Fibroblast of pulmonary artery (primary cell): ENCODE measurements at regions not wholly inside any gene's neighbourhood (a gene's known extent, or its start where the extent isn't known, plus 50 kb on each side); places are given as distances from the start of the nearest gene placed in this dataset.
A peak's percentile ranks its signal among the peaks of the same experiment; 100 is the strongest.
"Not testable (repeated sequence)": the region's sequence is repeated elsewhere in the genome, so short reads cannot be mapped to it uniquely, and the experiment has no call there.

Source experiments
- DNase-seq: peaks from one replicate; pipeline ENCODE4 v3.0.0-alpha.2; 2010; ENCODE audit warnings: low read depth
- H3K4me3 ChIP-seq: replicated peaks from 2 replicates; pipeline ENCODE4 v1.5.1; 2011; ENCODE audit warnings: low read depth, mild to moderate bottlenecking, control low read depth, low read length, moderate library complexity
- TF ChIP-seq, protein P1 (sequence below): IDR thresholded peaks from 2 replicates; pipeline ENCODE4 v1.5.1; 2011; ENCODE audit warnings: mild to moderate bottlenecking, control low read depth, low read length, inconsistent platforms; ENCODE audit errors: missing control alignments

DNA sequence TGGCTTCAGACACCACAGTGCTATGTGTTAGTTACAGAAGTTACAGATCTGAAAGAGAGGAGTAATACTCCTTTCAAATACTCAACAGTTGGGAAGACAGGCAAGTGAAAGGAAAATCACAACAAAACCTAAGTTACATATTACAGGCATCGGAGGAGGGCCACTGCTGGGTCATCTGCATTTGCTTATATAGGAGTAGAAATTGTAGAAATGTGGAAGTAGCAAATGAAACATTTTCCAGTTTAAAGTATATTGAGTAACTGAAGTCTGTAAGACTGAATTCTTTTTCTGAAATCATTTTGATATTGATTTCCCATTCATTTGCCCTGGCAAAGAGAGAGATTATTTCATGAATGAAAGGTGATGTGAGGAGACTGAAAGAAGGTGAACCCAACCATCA lies 201.7 kb downstream of the SPRY1 start:
- DNase-seq, result no peak

DNA sequence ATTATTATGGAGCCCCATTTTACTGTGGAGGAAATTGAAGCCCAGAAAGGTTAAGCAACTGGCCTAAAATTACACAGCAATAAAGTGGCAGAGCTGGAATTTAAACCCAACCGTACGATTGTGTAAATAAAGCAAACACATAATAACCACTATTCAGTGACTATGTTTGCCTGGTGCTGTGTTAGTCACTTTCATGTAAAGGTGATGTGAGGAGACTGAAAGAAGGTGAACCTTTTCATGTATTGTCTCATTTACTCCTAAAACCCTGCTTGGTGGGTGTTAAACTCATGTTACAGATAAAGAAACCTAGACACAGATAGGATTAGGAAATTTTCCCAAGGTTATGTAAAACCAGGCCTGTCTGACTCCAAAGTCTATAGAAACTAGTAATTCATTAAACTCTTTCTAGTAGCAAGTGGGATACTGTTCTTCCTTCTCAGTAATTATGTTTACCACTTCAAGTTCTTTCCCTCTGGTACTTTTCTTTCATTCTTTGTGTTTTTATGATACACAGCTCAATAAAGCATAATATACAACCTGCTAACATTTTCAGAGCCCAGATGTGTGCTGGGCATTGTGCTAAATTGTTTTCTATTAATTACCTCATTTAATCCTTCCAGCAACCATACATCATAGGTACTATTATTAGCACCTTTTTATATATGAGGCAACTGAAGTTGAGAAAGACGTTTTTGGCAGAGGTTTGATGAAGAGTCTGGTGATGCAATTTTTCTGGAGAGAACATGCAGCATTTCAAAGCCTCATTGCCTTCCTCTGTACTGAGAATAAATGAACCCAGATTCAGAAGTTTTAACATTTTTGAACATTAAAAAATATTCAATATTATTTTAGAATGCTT lies 202.7 kb downstream of the SPRY1 start:
- no peak overlapping the region for H3K4me3 ChIP-seq
- TF ChIP-seq, protein P1, sequence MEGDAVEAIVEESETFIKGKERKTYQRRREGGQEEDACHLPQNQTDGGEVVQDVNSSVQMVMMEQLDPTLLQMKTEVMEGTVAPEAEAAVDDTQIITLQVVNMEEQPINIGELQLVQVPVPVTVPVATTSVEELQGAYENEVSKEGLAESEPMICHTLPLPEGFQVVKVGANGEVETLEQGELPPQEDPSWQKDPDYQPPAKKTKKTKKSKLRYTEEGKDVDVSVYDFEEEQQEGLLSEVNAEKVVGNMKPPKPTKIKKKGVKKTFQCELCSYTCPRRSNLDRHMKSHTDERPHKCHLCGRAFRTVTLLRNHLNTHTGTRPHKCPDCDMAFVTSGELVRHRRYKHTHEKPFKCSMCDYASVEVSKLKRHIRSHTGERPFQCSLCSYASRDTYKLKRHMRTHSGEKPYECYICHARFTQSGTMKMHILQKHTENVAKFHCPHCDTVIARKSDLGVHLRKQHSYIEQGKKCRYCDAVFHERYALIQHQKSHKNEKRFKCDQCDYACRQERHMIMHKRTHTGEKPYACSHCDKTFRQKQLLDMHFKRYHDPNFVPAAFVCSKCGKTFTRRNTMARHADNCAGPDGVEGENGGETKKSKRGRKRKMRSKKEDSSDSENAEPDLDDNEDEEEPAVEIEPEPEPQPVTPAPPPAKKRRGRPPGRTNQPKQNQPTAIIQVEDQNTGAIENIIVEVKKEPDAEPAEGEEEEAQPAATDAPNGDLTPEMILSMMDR, result no peak
- DNase-seq, result peak; percentile 94

More for the DNA sequence above, 201.7 kb downstream of the SPRY1 start:
- TF ChIP-seq, protein P1, result no peak
- no peak overlapping the region for H3K4me3 ChIP-seq

DNA sequence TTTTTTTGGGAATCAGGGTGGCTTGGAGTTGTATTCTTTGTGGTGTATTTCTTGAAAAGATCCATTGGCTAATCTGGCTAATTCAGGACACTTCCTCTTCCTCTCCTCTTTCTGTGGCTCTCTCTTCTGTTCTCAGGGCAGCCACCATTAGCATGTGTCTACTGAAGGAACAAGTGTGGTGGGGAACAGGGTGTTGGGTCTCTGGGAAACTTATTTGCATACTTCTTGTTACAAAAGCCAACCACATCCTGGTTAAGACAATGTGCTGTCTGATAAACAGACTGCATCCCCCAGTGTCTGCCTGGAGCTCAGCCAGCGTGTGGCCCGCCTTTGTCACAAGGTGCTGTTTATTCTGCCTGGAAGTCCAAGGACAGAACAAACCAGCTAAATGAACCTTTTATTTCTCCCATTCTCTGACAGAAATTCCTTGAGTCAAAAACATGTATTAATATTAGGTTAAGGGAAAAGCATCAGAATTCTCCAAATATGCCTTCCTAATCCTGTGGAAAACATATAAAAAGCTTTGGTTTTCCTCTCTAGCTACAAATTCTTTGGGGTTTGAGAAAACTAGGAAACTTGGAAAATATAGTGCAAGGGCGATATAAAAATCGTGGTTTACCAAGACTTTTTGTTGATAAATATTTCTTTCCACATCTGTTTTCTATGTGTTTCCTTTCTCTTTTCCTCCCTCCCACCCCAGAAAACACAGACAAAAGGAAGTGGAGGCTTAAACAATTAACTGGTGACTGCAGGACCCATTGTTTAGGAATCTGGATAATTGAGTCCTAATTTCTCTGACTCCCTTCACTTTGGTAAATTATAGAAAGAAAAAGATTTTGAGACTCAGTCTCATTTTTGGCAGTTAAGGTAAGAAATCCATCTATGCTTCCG lies 203.6 kb downstream of the SPRY1 start:
- DNase-seq, result peak; percentile 93
- H3K4me3 ChIP-seq, result no peak overlapping the region
- TF ChIP-seq, protein P1, result no peak

DNA sequence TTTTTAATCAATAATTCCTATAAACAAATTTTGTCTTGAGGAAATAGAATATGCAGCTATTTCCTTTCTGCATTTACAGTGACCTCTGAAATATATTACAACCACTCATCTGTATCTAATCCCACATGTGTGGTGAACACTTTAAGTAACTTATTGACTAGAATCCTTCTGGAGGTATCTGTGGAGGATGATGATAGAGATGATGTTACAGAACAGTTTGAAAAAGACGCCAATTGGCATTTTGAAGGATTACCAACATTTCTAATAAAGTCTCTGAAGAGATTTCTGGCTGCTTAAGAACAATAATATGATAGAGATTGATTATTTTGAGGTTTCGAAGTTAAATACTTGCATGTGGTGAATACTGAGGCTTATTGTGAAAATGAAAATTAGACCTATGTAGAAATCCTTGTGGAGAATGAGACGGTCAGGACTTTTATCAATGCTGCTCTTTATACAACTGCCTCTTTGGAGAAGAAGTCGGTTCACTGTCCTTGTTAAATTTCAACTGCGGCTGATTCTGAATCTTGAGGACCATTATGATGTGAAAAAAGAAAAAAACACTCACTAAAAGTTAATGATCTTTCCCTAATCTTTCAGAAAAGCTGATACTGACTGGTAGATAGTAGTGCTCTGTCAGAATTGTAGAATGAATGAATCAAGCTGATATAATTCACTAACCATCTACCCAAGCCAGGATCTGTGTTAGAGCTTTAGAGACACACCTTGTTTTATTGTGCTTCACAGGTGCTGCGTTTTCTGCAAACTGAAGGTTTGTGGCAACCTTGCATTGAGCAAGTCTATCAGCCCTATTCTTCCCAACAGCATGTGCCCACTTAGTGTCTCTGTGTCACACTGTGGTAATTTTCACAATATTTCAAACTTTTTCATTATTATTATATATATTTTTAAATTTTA lies 204.7 kb downstream of the SPRY1 start:
- TF ChIP-seq, protein P1, result no peak
- no peak overlapping the region for H3K4me3 ChIP-seq
- DNase-seq, result no peak

DNA sequence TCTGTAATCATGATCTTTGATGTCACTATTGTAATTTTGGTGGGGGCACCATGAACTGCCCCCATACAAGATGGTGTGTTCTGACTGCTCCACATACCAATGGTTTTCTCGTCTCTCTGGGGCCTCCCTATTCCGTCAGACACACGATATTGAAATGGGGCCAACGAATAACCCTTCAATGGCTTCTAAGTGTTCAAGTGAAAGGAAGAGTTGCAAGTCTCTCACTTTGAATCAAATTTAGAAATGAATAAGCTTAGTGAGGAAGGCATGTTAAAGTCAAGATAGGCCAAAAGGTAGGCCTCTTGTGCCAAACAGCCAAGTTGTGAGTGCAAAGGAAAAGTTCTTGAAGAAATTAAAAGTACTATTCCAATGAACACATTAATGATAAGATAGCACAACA lies 205.4 kb downstream of the SPRY1 start:
- H3K4me3 ChIP-seq, result no peak overlapping the region
- TF ChIP-seq, protein P1, result no peak
- no peak for DNase-seq

DNA sequence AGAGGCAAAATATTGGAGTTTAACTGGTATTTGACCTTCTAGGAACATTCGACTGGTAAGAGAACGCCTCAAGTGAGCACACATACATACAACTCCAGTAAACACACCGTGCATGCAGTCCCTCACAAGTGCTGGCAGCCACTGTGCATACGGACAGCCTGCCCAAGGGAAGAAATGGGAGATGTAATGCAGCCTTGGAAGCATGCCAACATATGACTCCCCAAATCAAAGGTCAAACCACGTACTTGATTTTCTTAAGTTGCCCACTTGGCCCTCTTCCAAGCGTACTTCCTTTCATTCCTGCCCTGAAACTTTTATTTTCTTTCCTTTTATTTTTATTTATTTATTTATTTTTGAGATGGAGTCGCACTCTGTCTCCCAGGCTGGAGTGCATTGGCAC lies 206.6 kb downstream of the SPRY1 start:
- H3K4me3 ChIP-seq, result no peak overlapping the region

DNA sequence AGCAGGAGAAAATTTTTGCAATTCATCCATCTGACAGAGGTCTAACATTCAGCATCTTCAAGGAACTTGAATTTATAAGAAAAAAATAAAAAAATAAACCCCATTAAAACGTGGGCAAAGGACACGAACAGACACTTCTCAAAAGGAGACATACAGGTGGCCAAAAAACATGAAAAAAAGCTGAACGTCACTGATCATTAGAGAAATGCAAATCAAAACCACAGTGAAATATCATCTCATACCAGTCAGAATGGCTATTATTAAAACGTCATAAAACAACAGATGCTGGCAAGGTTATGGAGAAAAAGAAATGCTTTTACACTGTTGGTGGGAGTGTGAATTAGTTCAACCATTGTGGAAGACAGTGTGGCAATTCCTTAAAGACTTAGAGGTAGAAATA lies 209.2 kb downstream of the SPRY1 start:
- not testable (repeated sequence) for H3K4me3 ChIP-seq, DNase-seq

More for the DNA sequence above, 206.6 kb downstream of the SPRY1 start:
- peak; percentile 50 for DNase-seq
- TF ChIP-seq, protein P1, result no peak
